HG03196 (cell line): ENCODE measurements at regions not wholly inside any gene's neighbourhood (a gene's known extent, or its start where the extent isn't known, plus 50 kb on each side); places are given as distances from the start of the nearest gene placed in this dataset.

Source experiments
- ATAC-seq: cut with Tn5 transposase; IDR thresholded peaks from one replicate; pipeline ENCODE4 v1.9.1; 2021; ENCODE audit not compliant: unreplicated experiment

GRCh38 chr3:59546522-59546921, 496.7 kb upstream of the CFAP20DC start:
- ATAC-seq: no peak

- ATAC-seq: no peak
These were observed 495.5 kb upstream of the CFAP20DC start for GRCh38 chr3:59545374-59545773.

- ATAC-seq: no peak
These were observed 492.5 kb upstream of the CFAP20DC start for GRCh38 chr3:59542276-59542675.

DNA sequence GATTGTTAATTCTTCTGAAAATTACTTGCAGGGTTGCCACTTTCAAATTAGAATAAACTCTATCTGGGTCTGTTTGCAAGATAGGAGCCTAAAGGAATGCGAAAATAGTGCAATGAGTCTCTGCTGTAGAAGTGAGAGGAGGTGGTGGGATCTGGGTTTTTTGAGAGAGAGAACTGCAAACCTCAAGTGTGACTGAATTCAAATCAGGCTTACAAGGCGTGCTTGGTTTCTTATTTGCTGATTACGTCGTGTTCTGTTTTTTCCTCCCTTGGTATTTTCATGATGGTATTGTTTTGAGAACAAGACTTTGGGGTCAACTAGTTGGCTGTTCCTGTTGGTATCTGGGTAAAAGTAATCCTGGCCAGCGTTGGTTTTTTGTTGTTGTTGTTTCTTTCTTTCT, 490.9 kb upstream of the CFAP20DC start:
- ATAC-seq: no peak

DNA sequence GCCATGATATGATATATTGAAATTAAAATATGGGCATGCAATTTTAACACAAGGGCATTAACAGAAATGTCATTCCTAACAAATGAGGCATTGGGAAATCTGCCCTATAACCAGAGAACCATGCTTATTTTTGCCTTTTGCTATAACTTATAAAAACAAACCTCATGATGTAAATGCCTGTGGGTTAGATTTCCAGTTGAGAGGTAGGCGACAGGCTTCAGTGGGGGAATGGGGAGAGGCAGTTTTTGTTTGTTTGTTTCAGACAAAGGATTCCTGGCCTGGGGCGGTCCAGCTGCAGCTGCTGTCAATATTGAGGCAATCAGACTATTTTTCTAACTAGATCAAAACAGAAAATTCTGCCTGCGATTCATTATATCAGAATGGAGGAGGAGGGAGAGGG, 490.4 kb upstream of the CFAP20DC start:
- ATAC-seq: no peak

GRCh38 chr3:59538753-59539432, 489.1 kb upstream of the CFAP20DC start:
- ATAC-seq: no peak

GRCh38 chr3:59535791-59536221, 486.0 kb upstream of the CFAP20DC start:
- ATAC-seq: no peak

GRCh38 chr3:59531994-59532393, 482.2 kb upstream of the CFAP20DC start:
- no peak for ATAC-seq

DNA sequence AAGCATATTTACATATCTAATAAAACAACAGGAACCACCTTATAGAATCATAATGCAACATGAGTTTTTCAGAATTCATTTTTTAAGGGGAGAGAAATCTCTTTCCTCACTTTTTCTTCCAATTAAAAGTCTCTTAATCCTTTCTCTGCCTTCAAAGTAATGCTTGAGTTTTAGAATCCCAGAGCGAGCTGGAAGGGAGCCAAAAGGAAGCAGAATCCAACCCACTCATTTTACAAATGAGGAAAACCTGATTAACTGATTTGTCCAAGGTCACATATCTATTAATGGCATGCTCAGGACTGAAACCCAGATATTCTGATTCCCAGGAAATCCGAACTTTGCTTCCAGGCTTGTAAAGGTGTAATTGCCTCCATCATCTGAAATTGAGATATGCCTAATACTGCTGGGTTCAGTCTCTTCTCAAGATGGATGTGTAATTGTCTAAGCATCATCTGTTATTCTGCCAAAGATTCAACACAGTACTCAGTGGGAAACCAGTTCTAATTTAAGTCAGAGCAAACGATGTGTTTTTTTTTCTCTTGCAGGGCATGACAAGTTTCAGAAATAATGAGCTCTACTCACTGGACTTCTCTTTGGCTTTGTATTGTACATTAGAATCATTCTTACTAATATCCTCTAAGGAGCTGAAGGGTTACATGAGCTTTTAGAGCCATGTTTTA, 481.4 kb upstream of the CFAP20DC start:
- no peak for ATAC-seq

DNA sequence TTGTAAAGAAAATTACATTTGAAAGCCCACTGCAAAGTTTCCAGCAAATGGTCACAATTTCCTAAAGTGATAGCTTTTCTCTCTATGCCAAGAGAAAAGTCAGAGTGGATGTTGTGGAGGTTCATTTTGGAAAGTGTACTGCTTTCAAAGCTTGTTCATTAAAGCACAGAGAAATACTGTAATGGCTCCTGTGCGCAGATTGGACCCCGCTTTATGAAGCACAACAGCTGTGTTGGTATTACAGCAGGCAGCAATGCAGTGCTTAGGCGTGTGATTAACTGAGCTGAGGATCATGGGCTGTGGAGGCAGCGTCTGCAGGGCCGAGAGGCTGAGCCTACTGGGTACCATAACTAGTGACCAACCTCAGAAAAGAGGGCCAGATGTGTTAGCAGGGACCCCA, 478.4 kb upstream of the CFAP20DC start:
- ATAC-seq: no peak

DNA sequence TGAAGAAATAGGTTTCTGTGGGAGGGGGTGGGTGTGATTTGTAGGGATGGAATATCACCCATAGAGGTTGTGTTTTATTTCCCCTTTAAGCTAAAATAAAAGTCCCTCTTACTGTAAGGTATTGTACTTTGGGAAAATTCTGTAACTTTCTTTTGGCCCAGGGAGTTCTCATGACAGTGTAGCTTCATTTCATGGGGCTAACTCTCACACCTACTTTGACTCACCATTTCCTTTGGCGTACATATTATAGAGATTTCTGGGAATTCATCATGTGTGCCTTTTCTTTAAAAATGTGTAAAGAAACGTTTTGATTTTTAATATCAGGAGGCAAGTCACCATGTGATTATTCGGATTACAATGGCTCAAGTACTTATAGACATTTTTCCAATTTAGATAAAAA, 477.7 kb upstream of the CFAP20DC start:
- ATAC-seq: no peak

DNA sequence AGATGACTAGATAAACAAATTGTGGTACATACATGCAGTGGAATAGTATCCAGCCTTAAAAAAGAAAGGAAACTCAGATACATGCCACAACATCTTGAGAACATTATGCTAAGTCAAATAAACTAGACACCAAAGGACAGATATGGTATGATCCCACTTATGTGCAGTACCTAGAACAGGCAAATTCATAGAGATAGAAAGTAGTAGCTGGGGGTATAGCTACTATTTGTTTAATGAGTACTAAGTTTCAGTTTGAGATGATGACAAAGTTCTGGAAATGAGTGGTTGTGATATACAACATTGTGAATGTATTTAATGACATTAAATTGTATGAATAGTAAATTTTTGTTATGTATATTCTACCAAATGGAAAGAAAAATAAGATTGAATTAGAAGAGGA, 477.2 kb upstream of the CFAP20DC start:
- no peak for ATAC-seq

GRCh38 chr3:59522550-59522949, 472.7 kb upstream of the CFAP20DC start:
- ATAC-seq: no peak

- ATAC-seq: no peak
These were observed 469.3 kb upstream of the CFAP20DC start for GRCh38 chr3:59519094-59519493.

GRCh38 chr3:59518283-59519055, 468.6 kb upstream of the CFAP20DC start:
- no peak for ATAC-seq

GRCh38 chr3:59517388-59517787, 467.6 kb upstream of the CFAP20DC start:
- no peak for ATAC-seq

- no peak for ATAC-seq
These were observed 466.1 kb upstream of the CFAP20DC start for GRCh38 chr3:59515966-59516365.

DNA sequence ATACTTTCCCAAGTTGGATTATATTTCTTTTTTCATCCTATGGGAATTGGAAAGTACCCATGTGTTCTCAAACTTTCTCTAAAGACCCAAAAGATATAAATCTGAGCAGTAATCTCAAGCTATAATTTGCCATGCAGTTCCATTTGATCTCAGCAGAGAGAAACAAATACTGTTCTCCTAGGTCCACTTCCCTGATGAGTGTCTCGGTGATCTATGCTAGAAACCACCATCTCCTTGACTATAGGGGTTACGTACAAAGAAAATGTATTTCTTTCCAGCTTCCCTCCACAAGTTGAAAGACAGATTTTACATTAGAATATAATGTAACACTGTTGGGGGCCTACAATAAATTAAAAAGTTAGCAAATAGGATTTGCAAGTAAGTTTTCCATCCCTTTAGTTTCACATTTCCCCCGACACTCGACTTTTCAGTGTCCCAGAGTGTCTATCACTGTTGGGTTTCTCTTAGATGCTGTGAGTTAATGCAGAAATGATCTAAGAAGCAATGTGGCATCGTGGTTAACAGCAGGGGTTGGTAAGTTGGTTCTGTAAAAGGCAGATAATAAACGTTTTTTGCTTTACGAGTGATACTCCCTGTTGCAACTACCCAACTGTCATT, 465.1 kb upstream of the CFAP20DC start:
- ATAC-seq: no peak

DNA sequence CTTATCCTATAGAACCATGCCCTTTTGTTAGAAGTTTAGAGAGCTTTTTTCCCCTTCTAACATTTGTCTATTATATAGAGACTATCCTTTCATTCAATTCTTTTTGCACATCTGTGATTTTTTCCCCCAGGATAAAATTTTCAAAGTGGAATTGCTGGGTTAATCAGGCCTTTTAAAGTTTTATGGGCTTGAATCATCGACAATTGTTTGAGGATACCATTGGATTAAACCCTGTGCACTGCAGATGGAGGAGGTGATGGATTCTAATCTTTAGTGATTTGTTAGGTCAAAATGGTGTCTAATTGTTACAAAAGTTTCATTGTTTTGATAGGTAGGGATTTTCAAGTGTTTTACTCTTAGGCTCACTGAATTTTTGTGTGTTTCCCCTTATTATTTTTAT, 463.7 kb upstream of the CFAP20DC start:
- no peak for ATAC-seq

DNA sequence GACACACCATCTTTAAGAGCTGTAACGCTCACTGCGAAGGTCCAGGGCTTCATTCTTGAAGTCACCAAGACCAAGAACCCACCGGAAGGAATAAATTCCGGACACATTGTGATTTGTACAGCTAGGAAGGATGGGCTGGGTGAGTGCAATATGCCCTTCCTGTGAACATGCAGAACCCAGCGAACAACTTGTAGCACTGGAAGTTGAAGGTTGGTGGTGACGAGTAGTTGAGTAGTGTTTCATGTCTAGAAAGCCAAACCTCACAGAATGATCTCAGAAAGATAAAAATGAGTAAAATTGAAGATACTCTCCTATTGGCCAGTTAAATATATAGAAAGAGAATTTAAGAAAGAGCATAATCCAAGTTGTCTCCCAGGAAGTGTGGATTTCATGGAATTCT, 462.2 kb upstream of the CFAP20DC start:
- no peak for ATAC-seq

GRCh38 chr3:59510576-59510975, 460.8 kb upstream of the CFAP20DC start:
- ATAC-seq: no peak

DNA sequence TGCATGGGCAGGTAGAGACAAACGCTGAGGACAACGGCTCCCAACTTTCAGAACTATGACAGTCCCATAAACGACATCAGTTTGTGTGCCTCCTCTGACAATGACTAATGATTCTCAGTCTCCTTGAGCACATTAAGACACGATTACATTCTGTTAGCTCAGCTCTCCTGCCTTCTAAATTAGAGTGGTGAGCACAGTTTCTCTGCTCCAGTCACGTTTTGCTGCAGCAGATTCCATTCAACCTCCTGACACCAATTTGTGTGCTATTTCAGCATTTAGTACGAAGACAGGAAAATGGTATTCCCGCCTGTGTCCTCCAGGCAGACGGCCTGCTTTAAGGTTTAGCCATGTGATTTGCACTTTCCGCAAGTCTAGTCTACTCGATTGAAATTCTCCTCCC, 458.4 kb upstream of the CFAP20DC start:
- ATAC-seq: no peak
